Mammary epithelial cell (primary cell): ENCODE measurements at regions not wholly inside any gene's neighbourhood (a gene's known extent, or its start where the extent isn't known, plus 50 kb on each side); places are given as distances from the start of the nearest gene placed in this dataset.

Experiments
- EZH2 ChIP-seq: IDR thresholded peaks from 2 replicates; pipeline ENCODE4 v1.6.1; 2012; ENCODE audit warnings: low read length, inconsistent platforms, borderline replicate concordance
- TF ChIP-seq, protein P1 (sequence below), 2 donors: IDR thresholded peaks in 1 of 2; conservative IDR thresholded peaks in 1 of 2; 2 replicates each; pipeline ENCODE4 v1.5.1; 2011 to 2012; ENCODE audit warnings: inconsistent platforms in 2 of 2, low read length in 2 of 2, mild to moderate bottlenecking in 2 of 2, control low read depth in 1 of 2, low read depth in 1 of 2; ENCODE audit not compliant: insufficient read depth in 1 of 2; ENCODE audit errors: extremely low read depth in 1 of 2

DNA sequence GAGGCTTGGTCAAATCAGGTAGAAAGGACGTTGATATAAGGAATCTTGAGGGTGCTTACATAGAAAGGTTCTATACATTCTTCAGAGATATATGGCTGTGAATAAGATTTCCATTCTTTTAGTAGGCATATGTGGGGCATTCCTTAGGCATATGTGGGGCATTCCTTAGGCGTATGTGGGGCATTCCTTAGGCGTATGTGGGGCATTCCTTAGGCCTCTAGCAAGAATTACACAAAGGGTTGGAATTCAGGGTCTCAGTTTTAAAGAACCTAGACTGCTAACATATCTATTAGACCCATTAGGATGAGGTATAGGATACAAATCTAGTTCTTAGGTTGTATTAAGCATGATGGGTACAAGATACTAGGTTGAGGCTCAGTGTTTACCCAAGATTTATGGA is 607.8 kb downstream of the SI start:
- TF ChIP-seq, protein P1, sequence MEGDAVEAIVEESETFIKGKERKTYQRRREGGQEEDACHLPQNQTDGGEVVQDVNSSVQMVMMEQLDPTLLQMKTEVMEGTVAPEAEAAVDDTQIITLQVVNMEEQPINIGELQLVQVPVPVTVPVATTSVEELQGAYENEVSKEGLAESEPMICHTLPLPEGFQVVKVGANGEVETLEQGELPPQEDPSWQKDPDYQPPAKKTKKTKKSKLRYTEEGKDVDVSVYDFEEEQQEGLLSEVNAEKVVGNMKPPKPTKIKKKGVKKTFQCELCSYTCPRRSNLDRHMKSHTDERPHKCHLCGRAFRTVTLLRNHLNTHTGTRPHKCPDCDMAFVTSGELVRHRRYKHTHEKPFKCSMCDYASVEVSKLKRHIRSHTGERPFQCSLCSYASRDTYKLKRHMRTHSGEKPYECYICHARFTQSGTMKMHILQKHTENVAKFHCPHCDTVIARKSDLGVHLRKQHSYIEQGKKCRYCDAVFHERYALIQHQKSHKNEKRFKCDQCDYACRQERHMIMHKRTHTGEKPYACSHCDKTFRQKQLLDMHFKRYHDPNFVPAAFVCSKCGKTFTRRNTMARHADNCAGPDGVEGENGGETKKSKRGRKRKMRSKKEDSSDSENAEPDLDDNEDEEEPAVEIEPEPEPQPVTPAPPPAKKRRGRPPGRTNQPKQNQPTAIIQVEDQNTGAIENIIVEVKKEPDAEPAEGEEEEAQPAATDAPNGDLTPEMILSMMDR (conservative IDR thresholded peaks at IDR 0.05 in 1 of 2, IDR thresholded peaks at IDR 0.05 in 1 of 2; ENCODE audit: extremely low read depth in 1 of 2, insufficient read depth in 1 of 2, low read depth in 1 of 2, low read length in 2 of 2) = no peak
- TF ChIP-seq EZH2 = no peak
